Ovary (tissue), 3 donors: ENCODE measurements at regions not wholly inside any gene's neighbourhood (a gene's known extent, or its start where the extent isn't known, plus 50 kb on each side); places are given as distances from the start of the nearest gene placed in this dataset.
"Not testable (repeated sequence)": the region's sequence is repeated elsewhere in the genome, so short reads cannot be mapped to it uniquely, and the experiment has no call there.

Experiments
- POLR2A ChIP-seq: fragments of 450-650 bp; IDR thresholded peaks from one replicate; pipeline ENCODE4 v1.6.1; 2017; ENCODE audit warnings: antibody characterized with exemption, mild to moderate bottlenecking, moderate library complexity
- TF ChIP-seq, protein P1 (sequence below), 3 donors: fragments of 450-650 bp in 2 of 3; fragments of 200-600 bp in 1 of 3; IDR thresholded peaks; one replicate each; pipeline versions ENCODE4 v1.5.1 to v1.8.0; 2016 to 2022; ENCODE audit warnings: antibody characterized with exemption in 3 of 3, mild to moderate bottlenecking in 1 of 3
- donor health status: DM: no; HTN: no; CAD: no.

DNA sequence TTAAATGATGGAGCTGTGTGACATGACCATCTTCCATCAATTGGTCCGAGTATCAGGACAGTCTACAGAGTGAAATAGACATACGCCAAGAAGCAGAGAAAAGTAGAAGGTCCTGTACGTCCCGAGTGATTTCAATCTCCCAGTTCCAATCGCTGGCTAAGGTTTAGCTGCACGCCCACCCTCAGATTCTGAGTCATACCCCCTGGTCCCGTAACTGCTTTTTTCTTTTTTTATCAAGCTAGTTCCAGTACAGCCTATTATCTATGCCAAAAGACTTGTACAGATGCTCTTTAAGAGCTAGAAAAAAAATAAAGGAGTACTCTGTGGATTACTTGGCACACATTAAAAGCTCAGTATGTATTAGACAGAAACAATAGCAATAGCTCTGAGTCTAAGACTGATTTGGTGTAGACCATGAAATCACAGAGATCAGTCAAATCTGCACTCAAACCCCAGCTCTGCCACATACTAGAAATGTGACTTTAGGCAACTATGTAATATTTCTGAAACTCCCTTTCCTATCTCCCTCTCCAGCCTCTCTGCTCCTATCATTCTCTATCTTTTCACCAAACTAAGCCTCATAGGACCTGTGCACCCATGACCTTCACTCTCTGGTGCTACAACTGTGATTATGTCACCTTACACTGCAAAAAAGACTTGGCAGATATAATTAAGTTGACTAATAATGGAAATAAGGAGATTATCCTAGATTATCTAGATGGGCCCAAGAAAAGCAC is 63.0 kb upstream of the SRRM3 start:
- TF ChIP-seq, protein P1, sequence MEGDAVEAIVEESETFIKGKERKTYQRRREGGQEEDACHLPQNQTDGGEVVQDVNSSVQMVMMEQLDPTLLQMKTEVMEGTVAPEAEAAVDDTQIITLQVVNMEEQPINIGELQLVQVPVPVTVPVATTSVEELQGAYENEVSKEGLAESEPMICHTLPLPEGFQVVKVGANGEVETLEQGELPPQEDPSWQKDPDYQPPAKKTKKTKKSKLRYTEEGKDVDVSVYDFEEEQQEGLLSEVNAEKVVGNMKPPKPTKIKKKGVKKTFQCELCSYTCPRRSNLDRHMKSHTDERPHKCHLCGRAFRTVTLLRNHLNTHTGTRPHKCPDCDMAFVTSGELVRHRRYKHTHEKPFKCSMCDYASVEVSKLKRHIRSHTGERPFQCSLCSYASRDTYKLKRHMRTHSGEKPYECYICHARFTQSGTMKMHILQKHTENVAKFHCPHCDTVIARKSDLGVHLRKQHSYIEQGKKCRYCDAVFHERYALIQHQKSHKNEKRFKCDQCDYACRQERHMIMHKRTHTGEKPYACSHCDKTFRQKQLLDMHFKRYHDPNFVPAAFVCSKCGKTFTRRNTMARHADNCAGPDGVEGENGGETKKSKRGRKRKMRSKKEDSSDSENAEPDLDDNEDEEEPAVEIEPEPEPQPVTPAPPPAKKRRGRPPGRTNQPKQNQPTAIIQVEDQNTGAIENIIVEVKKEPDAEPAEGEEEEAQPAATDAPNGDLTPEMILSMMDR (IDR thresholded peaks at IDR 0.05): not testable (repeated sequence)
- not testable (repeated sequence) for TF ChIP-seq POLR2A
